ENCODE measurements at regions not wholly inside any gene's neighbourhood (a gene's known extent, or its start where the extent isn't known, plus 50 kb on each side); places are given as distances from the start of the nearest gene placed in this dataset.

GRCh38 chrX:42955349-42955748, 177.4 kb upstream of the PPP1R2C start:
- no peak for DNase-seq (ENCODE audit: low read depth)
- no peak for TF ChIP-seq CTCF (IDR thresholded peaks at IDR 0.05; ENCODE audit: insufficient read depth, low read depth, low read length, missing control alignments)
- no peak overlapping the region for H3K4me3 ChIP-seq (ENCODE audit: low read length)

- no peak for TF ChIP-seq CTCF (IDR thresholded peaks at IDR 0.05; ENCODE audit: insufficient read depth, low read depth, low read length, missing control alignments)
- no peak for DNase-seq (ENCODE audit: low read depth)
- H3K4me3 ChIP-seq (ENCODE audit: low read length): no peak overlapping the region
Measured at GRCh38 chrX:42967681-42968300, 189.8 kb upstream of the PPP1R2C start.

- DNase-seq (ENCODE audit: low read depth): no peak
- no peak for TF ChIP-seq CTCF (IDR thresholded peaks at IDR 0.05; ENCODE audit: insufficient read depth, low read depth, low read length, missing control alignments)
- no peak overlapping the region for H3K4me3 ChIP-seq (ENCODE audit: low read length)
Measured at GRCh38 chrX:42973321-42973720, 195.4 kb upstream of the PPP1R2C start.

GRCh38 chrX:42975906-42976305, 197.9 kb upstream of the PPP1R2C start:
- H3K4me3 ChIP-seq (ENCODE audit: low read length): no peak overlapping the region
- TF ChIP-seq CTCF (IDR thresholded peaks at IDR 0.05; ENCODE audit: insufficient read depth, low read depth, low read length, missing control alignments): no peak
- DNase-seq (ENCODE audit: low read depth): no peak

- H3K4me3 ChIP-seq (ENCODE audit: low read length): no peak overlapping the region
- TF ChIP-seq CTCF (IDR thresholded peaks at IDR 0.05; ENCODE audit: insufficient read depth, low read depth, low read length, missing control alignments): no peak
- peak; percentile 66 for DNase-seq (ENCODE audit: low read depth)
Measured at GRCh38 chrX:42976746-42977366, 198.9 kb upstream of the PPP1R2C start.

- no peak for DNase-seq (ENCODE audit: low read depth)
- no peak overlapping the region for H3K4me3 ChIP-seq (ENCODE audit: low read length)
Measured at GRCh38 chrX:42978655-42979379, 200.9 kb upstream of the PPP1R2C start.

More at GRCh38 chrX:42978655-42979379, 200.9 kb upstream of the PPP1R2C start:
- TF ChIP-seq CTCF (IDR thresholded peaks at IDR 0.05; ENCODE audit: insufficient read depth, low read depth, low read length, missing control alignments): no peak

All from epithelial cell of esophagus (primary cell).